Ectodermal cell (in vitro differentiated cells): ENCODE measurements at regions not wholly inside any gene's neighbourhood (a gene's known extent, or its start where the extent isn't known, plus 50 kb on each side); places are given as distances from the start of the nearest gene placed in this dataset.

ENCODE experiments used
- H3K27ac ChIP-seq: 2 replicates; pipeline ENCODE4 v1.7.0; 2013; ENCODE audit warnings: mild to moderate bottlenecking, low read depth, low read length; ENCODE audit not compliant: insufficient read depth, poor library complexity, severe bottlenecking
- H3K27me3 ChIP-seq: 2 replicates; pipeline ENCODE4 v1.7.0; 2013; ENCODE audit warnings: mild to moderate bottlenecking, low read length; ENCODE audit not compliant: insufficient read depth, control insufficient read depth, poor library complexity, severe bottlenecking
- H3K36me3 ChIP-seq: one replicate; pipeline ENCODE4 v1.7.0; 2013; ENCODE audit warnings: low read length; ENCODE audit not compliant: control insufficient read depth, insufficient read depth
- H3K4me1 ChIP-seq: one replicate; pipeline ENCODE4 v1.7.0; 2013; ENCODE audit warnings: low read length; ENCODE audit not compliant: control insufficient read depth, insufficient read depth
- H3K4me3 ChIP-seq: 2 replicates; pipeline ENCODE4 v1.7.0; 2013; ENCODE audit warnings: low read depth, low read length, control low read depth; ENCODE audit not compliant: insufficient read depth
- H3K9me3 ChIP-seq: 2 replicates; pipeline ENCODE4 v1.7.0; 2013; ENCODE audit warnings: mild to moderate bottlenecking, low read length, moderate library complexity; ENCODE audit not compliant: control insufficient read depth
- WGBS, 2 experiments: methylation state at CpG; one replicate each; pipeline ENCODE4 v1.1.7; 2013; ENCODE audit warnings: missing lambda C conversion rate in 2 of 2; 5-methylcytosine and 5-hydroxymethylcytosine counted together

GRCh38 chr5:2015124-2015848 is 132.6 kb upstream of the IRX4 start:
- WGBS, 2 experiments, result 88 to 89% methylated on average over 13 of the region's 13 CpGs
- H3K4me1 ChIP-seq, result no peaks in the 10 kb centered on the region
- no peaks in the 10 kb centered on the region for H3K36me3 ChIP-seq
- no peak overlapping the region for H3K27ac ChIP-seq
- no peaks in the 10 kb centered on the region for H3K9me3 ChIP-seq
- H3K27me3 ChIP-seq, result no peaks in the 10 kb centered on the region
- no peak overlapping the region for H3K4me3 ChIP-seq

DNA sequence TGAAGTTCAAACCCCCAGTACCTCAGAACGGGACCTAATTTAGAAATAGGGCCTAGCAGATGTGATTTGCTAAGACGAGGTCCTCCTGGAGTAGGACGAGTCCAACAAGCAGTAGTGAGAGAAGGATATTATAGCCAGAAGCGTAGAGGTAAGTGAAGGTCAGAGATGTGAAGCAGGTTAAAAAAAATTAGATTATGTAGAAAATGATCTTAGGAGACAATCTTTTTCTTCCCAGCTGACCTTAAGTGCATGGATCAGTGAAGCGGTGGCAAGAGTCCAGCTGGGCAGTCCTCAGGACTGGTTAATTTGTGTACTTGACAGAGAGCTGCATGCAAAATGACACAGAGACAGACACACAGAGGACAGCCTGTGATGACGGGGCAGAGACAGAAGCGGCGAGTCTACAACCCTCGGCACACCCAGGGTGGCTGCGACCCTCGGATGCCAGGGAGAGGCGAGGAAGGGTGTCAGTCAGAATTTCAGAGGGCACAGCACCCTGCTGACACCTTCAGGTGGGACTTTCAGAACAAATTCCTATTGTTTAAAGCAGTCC is 131.4 kb upstream of the IRX4 start:
- H3K4me1 ChIP-seq, result no peaks in the 10 kb centered on the region
- WGBS, 2 experiments, result 93 to 94% methylated on average over 12 of the region's 12 CpGs
- no peak overlapping the region for H3K27ac ChIP-seq
- no peaks in the 10 kb centered on the region for H3K9me3 ChIP-seq
- H3K4me3 ChIP-seq, result no peak overlapping the region
- no peaks in the 10 kb centered on the region for H3K36me3 ChIP-seq
- no peaks in the 10 kb centered on the region for H3K27me3 ChIP-seq

DNA sequence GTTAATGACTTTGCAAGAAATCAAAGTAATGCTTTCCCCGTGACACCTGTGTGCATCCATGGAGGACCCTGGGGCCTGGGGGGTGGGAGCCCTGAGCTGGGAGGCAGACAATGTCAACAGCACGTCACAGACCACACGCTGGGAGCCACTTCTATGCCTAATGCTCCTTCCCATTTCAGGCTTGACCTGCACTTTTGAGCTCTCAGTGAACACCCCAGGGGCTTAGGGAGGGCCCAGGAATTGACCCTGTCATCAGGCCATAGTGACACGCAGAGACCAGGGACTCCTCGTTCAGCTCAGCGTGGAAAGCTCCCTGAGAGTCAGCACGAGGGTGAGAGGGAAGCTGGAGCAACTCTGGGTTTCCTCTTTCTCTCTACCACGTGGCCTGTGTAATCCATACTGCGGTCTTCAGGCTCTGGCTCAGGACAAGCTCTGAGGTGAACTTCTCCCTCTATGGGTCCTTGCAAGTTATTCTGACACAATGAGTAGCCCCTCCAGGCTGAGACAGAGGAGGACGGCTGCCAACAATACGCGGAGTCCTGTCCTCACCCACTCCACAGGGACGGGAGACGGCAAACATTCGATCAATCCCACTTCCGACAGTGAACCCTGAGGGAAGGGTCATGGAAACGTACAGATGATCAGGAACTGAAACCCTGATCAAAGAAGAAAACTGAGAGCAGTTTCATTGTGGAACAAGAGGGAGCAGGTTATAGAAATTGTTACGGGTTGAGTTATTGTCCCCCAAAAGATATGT is 130.8 kb upstream of the IRX4 start:
- Histone ChIP-seq H3K4me1 (no peaks in the 10 kb centered on the region), H3K36me3 (no peaks in the 10 kb centered on the region)
- WGBS, 2 experiments, result 86 to 88% methylated on average over 18 of the region's 18 CpGs

GRCh38 chr5:2012885-2013284 is 130.2 kb upstream of the IRX4 start:
- H3K4me1 ChIP-seq, result no peaks in the 10 kb centered on the region
- WGBS, 2 experiments, result 88 to 91% methylated on average over 8 of the region's 8 CpGs
- no peaks in the 10 kb centered on the region for H3K9me3 ChIP-seq
- no peaks in the 10 kb centered on the region for H3K27me3 ChIP-seq
- H3K4me3 ChIP-seq, result no peak overlapping the region
- no peaks in the 10 kb centered on the region for H3K36me3 ChIP-seq
- H3K27ac ChIP-seq, result no peak overlapping the region

More for the DNA sequence above, 130.8 kb upstream of the IRX4 start:
- Histone ChIP-seq H3K9me3 (no peaks in the 10 kb centered on the region), H3K27ac (no peak overlapping the region), H3K4me3 (no peak overlapping the region), H3K27me3 (no peaks in the 10 kb centered on the region)

DNA sequence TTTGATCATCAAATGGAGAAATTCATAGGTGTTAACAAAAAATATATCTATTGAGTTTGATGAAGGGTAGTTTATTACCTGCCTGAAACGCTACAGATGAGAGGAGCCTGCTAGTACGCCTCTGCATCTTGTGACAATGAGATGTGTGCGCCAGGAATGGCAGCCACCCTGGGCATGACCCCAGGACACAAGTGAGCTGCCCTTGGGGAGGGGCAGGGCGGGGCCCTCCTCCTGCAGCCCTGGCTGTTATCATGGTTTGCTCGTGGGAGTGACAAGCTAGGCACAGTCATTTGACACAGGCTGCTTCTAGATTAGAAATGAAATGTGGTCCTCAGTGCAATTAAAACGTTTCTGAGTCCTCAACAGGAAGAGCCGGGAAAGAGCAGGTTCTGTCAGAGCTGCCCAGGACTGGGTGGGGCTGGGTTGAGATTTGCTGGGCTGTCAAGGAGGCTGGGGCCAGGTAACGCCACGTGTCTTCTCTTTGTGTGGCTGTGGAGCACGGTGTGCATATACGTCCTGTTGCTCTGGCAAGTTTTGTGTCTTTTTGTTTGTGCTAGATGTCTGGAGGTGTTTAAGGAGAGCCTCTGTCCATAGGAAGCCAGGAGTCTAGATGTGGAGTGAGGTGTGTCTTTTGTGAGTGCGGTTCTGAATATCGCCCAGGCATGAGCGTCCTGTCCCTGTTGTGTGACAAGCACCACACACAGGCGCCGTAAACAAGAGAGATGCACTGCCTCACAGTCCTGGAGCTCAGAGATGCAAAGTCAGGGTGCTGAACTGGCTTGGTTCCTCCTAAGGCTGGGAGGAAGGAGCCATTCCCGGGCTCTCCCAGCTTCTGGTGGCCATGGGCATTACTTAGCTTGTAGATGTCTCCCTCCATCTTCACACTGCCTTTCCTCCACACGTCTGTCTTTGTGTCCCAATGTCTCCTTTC is 129.0 kb upstream of the IRX4 start:
- H3K36me3 ChIP-seq, result no peaks in the 10 kb centered on the region
- no peaks in the 10 kb centered on the region for H3K9me3 ChIP-seq
- H3K27ac ChIP-seq, result no peak overlapping the region
- WGBS, 2 experiments, result 90% methylated on average over 17 to 18 of the region's 18 CpGs
- no peaks in the 10 kb centered on the region for H3K4me1 ChIP-seq
- no peaks in the 10 kb centered on the region for H3K27me3 ChIP-seq
- no peak overlapping the region for H3K4me3 ChIP-seq

DNA sequence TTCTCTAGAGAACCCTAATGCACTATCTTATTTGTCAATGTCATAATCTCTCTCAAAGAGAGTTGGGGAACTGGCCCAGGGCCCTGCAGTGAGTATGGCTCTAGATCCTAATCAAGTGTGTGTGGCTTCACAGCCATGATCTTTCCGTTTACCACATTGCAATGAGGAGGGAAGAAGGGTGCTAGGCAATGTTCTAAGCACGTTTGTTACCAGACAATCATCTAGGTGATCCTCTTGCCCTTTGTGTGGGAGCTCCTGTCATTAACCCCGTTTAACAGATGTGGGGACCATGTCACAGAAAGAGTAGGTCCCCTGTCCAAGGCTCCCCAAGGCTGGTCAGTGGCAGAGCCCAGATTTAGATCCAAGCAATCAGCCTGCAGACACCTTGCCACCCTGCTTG is 128.2 kb upstream of the IRX4 start:
- H3K36me3 ChIP-seq, result no peaks in the 10 kb centered on the region
- 83 to 91% methylated on average over 3 of the region's 3 CpGs for WGBS, 2 experiments
- H3K27me3 ChIP-seq, result no peaks in the 10 kb centered on the region
- no peak overlapping the region for H3K27ac ChIP-seq
- H3K9me3 ChIP-seq, result no peaks in the 10 kb centered on the region
- H3K4me1 ChIP-seq, result no peaks in the 10 kb centered on the region
- no peak overlapping the region for H3K4me3 ChIP-seq

GRCh38 chr5:2009986-2010914 is 127.5 kb upstream of the IRX4 start:
- Histone ChIP-seq H3K27me3 (no peaks in the 10 kb centered on the region), H3K4me1 (no peaks in the 10 kb centered on the region), H3K9me3 (no peaks in the 10 kb centered on the region), H3K4me3 (no peak overlapping the region), H3K36me3 (no peaks in the 10 kb centered on the region), H3K27ac (no peak overlapping the region)
- 92 to 95% methylated on average over 22 of the region's 22 CpGs for WGBS, 2 experiments

GRCh38 chr5:2008851-2009629 is 126.3 kb upstream of the IRX4 start:
- Histone ChIP-seq H3K27me3 (no peaks in the 10 kb centered on the region), H3K9me3 (no peaks in the 10 kb centered on the region), H3K27ac (no peak overlapping the region), H3K36me3 (no peaks in the 10 kb centered on the region), H3K4me1 (no peaks in the 10 kb centered on the region), H3K4me3 (no peak overlapping the region)
- WGBS, 2 experiments, result 87 to 88% methylated on average over 15 of the region's 15 CpGs
